Left lung (tissue), 4 donors: ENCODE measurements at regions not wholly inside any gene's neighbourhood (a gene's known extent, or its start where the extent isn't known, plus 50 kb on each side); places are given as distances from the start of the nearest gene placed in this dataset.
"Not testable (repeated sequence)": the region's sequence is repeated elsewhere in the genome, so short reads cannot be mapped to it uniquely, and the experiment has no call there.

Experiments
- ATAC-seq: fragments of 200-7000 bp; cut with Tn5 transposase; one replicate; pipeline ENCODE4 v1.9.1; 2020; ENCODE audit warnings: moderate library complexity
- DNase-seq, 4 donors: peaks; one replicate each; pipeline ENCODE4 v3.0.0-alpha.2; 2013 to 2020
- H3K27ac ChIP-seq, 2 donors: fragments of 200-600 bp; sonication (generic) in 1 of 2; one replicate each; pipeline versions ENCODE4 v1.5.0 to v1.8.0; 2020 to 2021
- H3K27me3 ChIP-seq, 2 donors: fragments of 200-600 bp; sonication (generic) in 1 of 2; one replicate each; pipeline versions ENCODE4 v1.5.0 to v1.8.0; 2020 to 2021
- H3K36me3 ChIP-seq, 2 donors: fragments of 200-600 bp; sonication (generic) in 1 of 2; one replicate each; pipeline versions ENCODE4 v1.5.0 to v1.8.0; 2020 to 2021
- H3K4me1 ChIP-seq, 2 donors: fragments of 200-600 bp; one replicate each; pipeline ENCODE4 v1.8.0; 2021
- H3K4me3 ChIP-seq, 2 donors: fragments of 200-600 bp; sonication (generic) in 1 of 2; one replicate each; pipeline versions ENCODE4 v1.5.0 to v1.8.0; 2020 to 2021; ENCODE audit warnings: mild to moderate bottlenecking in 1 of 2
- H3K9me3 ChIP-seq, 2 donors: fragments of 200-600 bp; sonication (generic) in 1 of 2; one replicate each; pipeline versions ENCODE4 v1.5.0 to v1.8.0; 2020 to 2021
- CTCF ChIP-seq, 2 donors: fragments of 200-600 bp; sonication (generic) in 1 of 2; IDR thresholded peaks; one replicate each; pipeline versions ENCODE4 v1.5.0 to v1.8.0; 2021; ENCODE audit warnings: antibody characterized with exemption in 2 of 2
- intact Hi-C, 2 donors: fragments of 100-400 bp; cut with DNase I; formaldehyde crosslinking; loops; one replicate each; pipeline versions ENCODE4 v1.11.2 to v1.14.2; 2022
- donor health status: DM: no; HTN: yes; CAD: no.
- donor health status: DM: no; HTN: no; CAD: no.

- Histone ChIP-seq H3K9me3 (no peaks in the 10 kb centered on the region), H3K4me1 (no peaks in the 10 kb centered on the region), H3K27me3 (peaks cover 0 to 18% of the 10 kb centered on the region in 2 donors), H3K27ac (no peak overlapping the region), H3K4me3 (no peak overlapping the region), H3K36me3 (no peaks in the 10 kb centered on the region)
- intact Hi-C loops, result no loop called here
- ATAC-seq, result no peak
- no peak for TF ChIP-seq CTCF (IDR thresholded peaks at IDR 0.05)
- DNase-seq, result no peak
Observed at GRCh38 chr15:93347986-93348385, 259.0 kb upstream of the RGMA start.

GRCh38 chr15:93345981-93346380, 257.0 kb upstream of the RGMA start:
- no peak for ATAC-seq
- intact Hi-C loops, result no loop called here
- TF ChIP-seq CTCF (IDR thresholded peaks at IDR 0.05), result no peak

GRCh38 chr15:93343402-93343801, 254.4 kb upstream of the RGMA start:
- H3K27me3 ChIP-seq, result peaks cover 0 to 16% of the 10 kb centered on the region in 2 donors
- H3K9me3 ChIP-seq, H3K27ac ChIP-seq, H3K4me1 ChIP-seq, intact Hi-C loops, H3K36me3 ChIP-seq, ATAC-seq, DNase-seq, H3K4me3 ChIP-seq: not testable (repeated sequence)

More at GRCh38 chr15:93345981-93346380, 257.0 kb upstream of the RGMA start:
- H3K4me1 ChIP-seq, result no peaks in the 10 kb centered on the region
- no peak for DNase-seq
- H3K27me3 ChIP-seq, result peaks cover 0 to 18% of the 10 kb centered on the region in 2 donors
- H3K9me3 ChIP-seq, result no peaks in the 10 kb centered on the region
- no peaks in the 10 kb centered on the region for H3K36me3 ChIP-seq
- no peak overlapping the region for H3K4me3 ChIP-seq
- no peak overlapping the region for H3K27ac ChIP-seq

- no peak for TF ChIP-seq CTCF (IDR thresholded peaks at IDR 0.05)
- H3K9me3 ChIP-seq, result no peaks in the 10 kb centered on the region
- DNase-seq (no peak), ATAC-seq (no peak)
- no peaks in the 10 kb centered on the region for H3K4me1 ChIP-seq
- intact Hi-C loops, result no loop called here
- H3K27ac ChIP-seq, result no peak overlapping the region
- no peak overlapping the region for H3K4me3 ChIP-seq
- no peaks in the 10 kb centered on the region for H3K36me3 ChIP-seq
- H3K27me3 ChIP-seq, result peaks cover 0 to 2% of the 10 kb centered on the region in 2 donors
Observed at GRCh38 chr15:93341164-93341563, 252.2 kb upstream of the RGMA start.

- Histone ChIP-seq H3K9me3 (no peaks in the 10 kb centered on the region), H3K36me3 (no peaks in the 10 kb centered on the region), H3K27me3 (peaks cover 0 to 5% of the 10 kb centered on the region in 2 donors), H3K4me3 (no peak overlapping the region), H3K4me1 (no peaks in the 10 kb centered on the region), H3K27ac (no peak overlapping the region)
- no peak for TF ChIP-seq CTCF (IDR thresholded peaks at IDR 0.05)
- intact Hi-C loops, result no loop called here
- no peak for ATAC-seq
- no peak for DNase-seq
Observed at GRCh38 chr15:93340406-93340805, 251.4 kb upstream of the RGMA start.

- Histone ChIP-seq H3K4me1 (no peaks in the 10 kb centered on the region), H3K36me3 (no peaks in the 10 kb centered on the region), H3K9me3 (no peaks in the 10 kb centered on the region), H3K27ac (no peak overlapping the region), H3K27me3 (peaks cover 6 to 58% of the 10 kb centered on the region in 2 donors), H3K4me3 (no peak overlapping the region)
- DNase-seq (no peak), ATAC-seq (no peak)
- intact Hi-C loops, result no loop called here
- peak in 1 of 2 donors; percentile 14 for TF ChIP-seq CTCF (IDR thresholded peaks at IDR 0.05)
Observed at GRCh38 chr15:93333796-93334195, 244.8 kb upstream of the RGMA start.

- ATAC-seq, DNase-seq, H3K4me3 ChIP-seq, intact Hi-C loops, H3K4me1 ChIP-seq, H3K9me3 ChIP-seq, H3K27ac ChIP-seq, H3K36me3 ChIP-seq: not testable (repeated sequence)
- peaks cover 6 to 58% of the 10 kb centered on the region in 2 donors for H3K27me3 ChIP-seq
Observed at GRCh38 chr15:93333126-93333525, 244.1 kb upstream of the RGMA start.
